ENCODE measurements at regions not wholly inside any gene's neighbourhood (a gene's known extent, or its start where the extent isn't known, plus 50 kb on each side); places are given as distances from the start of the nearest gene placed in this dataset.

GRCh38 chr10:62588116-62588515 lies 213.9 kb downstream of the ZNF365 start:
- no peak overlapping the region for H3K4me3 ChIP-seq (ENCODE audit: low read depth, low read length)
- no peaks in the 10 kb centered on the region for H3K9me3 ChIP-seq (ENCODE audit: control insufficient read depth, insufficient read depth, low read depth, low read length)
- no peaks in the 10 kb centered on the region for H3K36me3 ChIP-seq (ENCODE audit: control insufficient read depth in 2 of 2, insufficient read depth in 1 of 2, low read length in 2 of 2)
- POLR2A ChIA-PET = no interaction called here
- H3K27ac ChIP-seq (ENCODE audit: extremely low read depth, low read depth, low read length) = no peak overlapping the region
- no peak for TF ChIP-seq SP7 (tag by site-specific recombination; IDR thresholded peaks at IDR 0.05)
- TF ChIP-seq KLF9 (tag by site-specific recombination; IDR thresholded peaks at IDR 0.05; ENCODE audit: low read depth) = no peak
- TF ChIP-seq ZNF791 (tag by site-specific recombination; IDR thresholded peaks at IDR 0.05) = no peak
- TF ChIP-seq ZNF274 (IDR thresholded peaks at IDR 0.05; ENCODE audit: low read length) = no peak
- no peak for TF ChIP-seq ZNF274 (tag by site-specific recombination; IDR thresholded peaks at IDR 0.05; ENCODE audit: borderline replicate concordance)
- no peak for TF ChIP-seq ZFP41 (tag by site-specific recombination; IDR thresholded peaks at IDR 0.05; ENCODE audit: borderline replicate concordance)
- TF ChIP-seq PATZ1 (tag by site-specific recombination; IDR thresholded peaks at IDR 0.05) = no peak
- no peak for TF ChIP-seq WT1 (tag by site-specific recombination; IDR thresholded peaks at IDR 0.05)
- TF ChIP-seq AEBP2 (tag by site-specific recombination; IDR thresholded peaks at IDR 0.05; ENCODE audit: borderline replicate concordance) = no peak
- no peak for TF ChIP-seq HOXD13 (CRISPR knock-in tag; IDR thresholded peaks at IDR 0.05; ENCODE audit: borderline replicate concordance)
- TF ChIP-seq ZNF658 (tag by site-specific recombination; IDR thresholded peaks at IDR 0.05) = no peak
- TF ChIP-seq ZNF600 (tag by site-specific recombination; IDR thresholded peaks at IDR 0.05) = no peak
- TF ChIP-seq ZNF596 (tag by site-specific recombination; IDR thresholded peaks at IDR 0.05) = no peak
- TF ChIP-seq ZNF175 (tag by site-specific recombination; IDR thresholded peaks at IDR 0.05) = no peak
- no peak for TF ChIP-seq ZNF26 (tag by site-specific recombination; IDR thresholded peaks at IDR 0.05)
- H3K4me1 ChIP-seq (ENCODE audit: control insufficient read depth, insufficient read depth, low read length) = no peaks in the 10 kb centered on the region
- CTCF ChIA-PET = interaction anchor here (0.7 to 0.8 kb wide), 2 partner anchors 571 to 1284 kb away, joined by 3 read pairs; no protein-coding TSS in a partner anchor

- TF ChIP-seq ZNF544 (tag by site-specific recombination; IDR thresholded peaks at IDR 0.05) (no peak), OSR2 (tag by site-specific recombination; IDR thresholded peaks at IDR 0.05) (no peak), ZNF549 (tag by site-specific recombination; IDR thresholded peaks at IDR 0.05) (no peak), ZNF660 (tag by site-specific recombination; IDR thresholded peaks at IDR 0.05) (no peak), ZNF184 (tag by site-specific recombination; IDR thresholded peaks at IDR 0.05) (no peak)
- Histone ChIP-seq H3K27ac (ENCODE audit: extremely low read depth, low read depth, low read length) (no peak overlapping the region), H3K4me3 (ENCODE audit: low read depth, low read length) (no peak overlapping the region), H3K4me1 (ENCODE audit: control insufficient read depth, insufficient read depth, low read length) (no peaks in the 10 kb centered on the region), H3K36me3 (ENCODE audit: control insufficient read depth in 2 of 2, insufficient read depth in 1 of 2, low read length in 2 of 2) (no peaks in the 10 kb centered on the region), H3K9me3 (ENCODE audit: control insufficient read depth, insufficient read depth, low read depth, low read length) (no peaks in the 10 kb centered on the region)
- ChIA-PET POLR2A (no interaction called here), CTCF (interaction anchor here (1.3 to 1.5 kb wide), 2 partner anchors 495 to 568 kb away, joined by 3 to 4 read pairs; no protein-coding TSS in a partner anchor)
These were observed 214.8 kb upstream of the ADO start for GRCh38 chr10:62589689-62590088.
